ENCODE measurements at regions not wholly inside any gene's neighbourhood (a gene's known extent, or its start where the extent isn't known, plus 50 kb on each side); places are given as distances from the start of the nearest gene placed in this dataset.

GRCh38 chr9:91056486-91056885, 254.9 kb downstream of the SYK start:
- no peak for TF ChIP-seq CTCF (IDR thresholded peaks at IDR 0.05; ENCODE audit: borderline replicate concordance, control extremely low read depth, extremely low read depth, insufficient read depth, missing control alignments)
- no peak for DNase-seq (ENCODE audit: low spot score)
- in situ Hi-C loops (cut with MboI; ENCODE audit: low sequenced_read_pairs, unreplicated experiment): no loop called here

DNA sequence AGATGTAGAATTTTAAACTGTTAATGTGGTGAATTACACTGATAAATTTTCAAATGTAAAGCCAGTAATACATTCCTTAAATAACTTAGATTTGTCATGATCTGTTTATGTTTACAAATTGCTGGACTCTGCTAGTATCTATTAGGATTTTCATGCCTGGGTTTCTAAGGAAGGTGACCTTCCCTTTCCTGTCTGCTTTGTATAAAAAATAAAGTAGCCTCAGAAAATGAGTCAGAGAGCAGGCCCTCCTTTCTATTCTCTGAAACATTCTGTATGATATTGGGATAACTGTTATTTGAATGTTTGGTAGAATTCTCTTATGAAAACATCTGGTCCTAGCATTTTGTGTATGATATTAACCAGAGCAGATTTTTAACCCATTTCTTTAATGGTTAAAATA, 255.3 kb downstream of the SYK start:
- in situ Hi-C loops (cut with MboI; ENCODE audit: low sequenced_read_pairs, unreplicated experiment): no loop called here
- no peak for TF ChIP-seq CTCF (IDR thresholded peaks at IDR 0.05; ENCODE audit: borderline replicate concordance, control extremely low read depth, extremely low read depth, insufficient read depth, missing control alignments)
- no peak for DNase-seq (ENCODE audit: low spot score)

DNA sequence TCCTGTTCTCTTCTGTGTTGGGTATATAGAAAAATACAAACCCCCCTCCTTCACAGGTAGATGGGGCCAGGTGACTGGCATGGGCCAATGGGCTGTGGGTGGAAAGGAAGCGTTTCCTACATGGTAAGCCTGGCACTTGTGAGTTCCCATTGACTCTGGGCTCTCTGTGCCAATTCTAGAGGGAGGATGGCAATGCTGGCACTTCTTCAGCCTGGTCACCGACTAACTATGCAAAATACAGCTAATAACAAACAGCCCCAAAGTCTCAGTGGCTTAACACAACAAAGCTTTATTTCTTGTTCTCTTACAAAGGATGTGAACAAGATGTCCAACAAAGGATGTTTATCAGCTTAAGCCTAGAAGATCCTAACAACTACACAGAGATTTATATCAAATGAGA, 258.1 kb downstream of the SYK start:
- TF ChIP-seq CTCF (IDR thresholded peaks at IDR 0.05; ENCODE audit: borderline replicate concordance, control extremely low read depth, extremely low read depth, insufficient read depth, missing control alignments): no peak
- in situ Hi-C loops (cut with MboI; ENCODE audit: low sequenced_read_pairs, unreplicated experiment): no loop called here
- DNase-seq (ENCODE audit: low spot score): no peak

DNA sequence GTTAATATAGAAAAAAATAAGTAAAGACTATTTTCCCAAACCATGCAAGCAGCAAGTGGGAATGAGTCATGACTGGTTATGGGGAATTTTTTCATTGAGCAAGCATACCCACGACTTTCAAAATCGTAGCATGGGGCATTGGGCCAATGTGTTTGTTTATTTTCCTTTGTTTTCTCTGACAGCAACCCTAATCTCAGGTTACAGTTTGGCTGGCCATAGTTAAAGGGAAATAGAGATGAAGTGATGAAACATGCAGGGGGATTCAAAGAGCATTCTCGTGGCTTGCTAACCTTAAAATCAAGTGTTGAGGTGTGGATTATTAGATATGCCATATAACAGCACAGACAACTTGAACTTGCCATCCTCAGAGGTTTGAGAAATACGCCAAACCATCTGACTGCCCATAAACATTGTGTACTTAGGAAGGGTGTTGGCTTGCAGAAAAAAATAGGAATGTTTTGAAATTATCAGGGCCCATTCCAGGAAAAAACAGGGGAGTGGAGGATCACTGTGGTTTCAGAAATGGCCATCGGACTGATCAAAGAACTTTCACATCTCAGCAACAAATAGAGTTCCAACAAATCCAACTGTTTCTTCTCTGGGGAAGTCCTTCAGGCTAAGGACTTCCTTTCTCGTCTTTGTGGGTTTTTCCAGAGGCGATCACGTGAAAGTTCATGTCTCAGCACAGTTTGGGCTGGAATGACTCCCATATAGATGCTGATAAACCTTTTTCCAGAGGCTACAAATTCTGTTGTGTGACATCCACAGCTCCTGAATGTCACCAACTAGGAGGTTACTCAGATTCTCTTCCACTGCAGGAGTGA, 259.1 kb downstream of the SYK start:
- no peak for DNase-seq (ENCODE audit: low spot score)
- no peak for TF ChIP-seq CTCF (IDR thresholded peaks at IDR 0.05; ENCODE audit: borderline replicate concordance, control extremely low read depth, extremely low read depth, insufficient read depth, missing control alignments)
- in situ Hi-C loops (cut with MboI; ENCODE audit: low sequenced_read_pairs, unreplicated experiment): no loop called here

DNA sequence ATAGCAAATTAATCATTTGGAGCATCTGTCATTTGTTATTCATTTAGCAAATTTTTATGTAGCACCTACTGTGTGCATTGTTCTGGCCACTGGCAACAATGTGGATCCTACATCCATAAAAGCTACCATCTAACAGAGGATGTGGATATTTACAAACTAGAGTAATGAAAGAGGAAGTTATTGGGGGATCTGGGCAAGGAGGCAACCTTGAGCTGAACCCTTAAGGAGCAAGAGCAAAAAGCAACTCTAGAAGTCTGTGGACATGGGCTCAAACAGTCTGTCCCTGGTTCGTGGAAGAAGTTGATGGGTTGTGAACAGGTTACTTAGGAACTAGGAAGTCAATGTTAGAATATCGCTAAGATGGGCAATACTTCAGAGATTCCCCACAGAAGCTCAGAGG, 259.9 kb downstream of the SYK start:
- no peak for DNase-seq (ENCODE audit: low spot score)
- no peak for TF ChIP-seq CTCF (IDR thresholded peaks at IDR 0.05; ENCODE audit: borderline replicate concordance, control extremely low read depth, extremely low read depth, insufficient read depth, missing control alignments)
- in situ Hi-C loops (cut with MboI; ENCODE audit: low sequenced_read_pairs, unreplicated experiment): no loop called here

DNA sequence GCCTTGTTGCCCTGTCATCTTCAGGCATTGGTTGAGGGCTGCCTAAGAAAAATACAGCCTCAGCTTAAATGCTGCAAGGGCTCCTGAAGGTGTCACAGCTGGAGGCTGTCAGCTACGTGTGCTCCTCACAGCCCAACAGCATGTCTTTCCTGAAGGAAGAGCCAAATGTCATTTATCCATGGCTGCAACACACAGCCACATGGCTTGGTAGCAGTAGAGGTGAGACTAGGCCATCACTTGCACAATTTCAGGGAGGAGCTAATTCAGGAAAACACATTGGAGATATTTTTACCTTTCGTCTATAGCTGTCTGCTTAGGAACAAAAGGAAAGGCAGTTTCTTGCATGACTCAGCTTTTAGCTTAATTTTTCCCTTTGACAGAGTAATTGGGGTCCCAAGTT, 260.7 kb downstream of the SYK start:
- in situ Hi-C loops (cut with MboI; ENCODE audit: low sequenced_read_pairs, unreplicated experiment): no loop called here
- TF ChIP-seq CTCF (IDR thresholded peaks at IDR 0.05; ENCODE audit: borderline replicate concordance, control extremely low read depth, extremely low read depth, insufficient read depth, missing control alignments): no peak
- no peak for DNase-seq (ENCODE audit: low spot score)
